Testis (tissue), 2 donors: ENCODE measurements at regions not wholly inside any gene's neighbourhood (a gene's known extent, or its start where the extent isn't known, plus 50 kb on each side); places are given as distances from the start of the nearest gene placed in this dataset.
A peak's percentile ranks its signal among the peaks of the same experiment; 100 is the strongest.

Experiments
- DNase-seq: peaks from one replicate; pipeline ENCODE4 v3.0.0-alpha.2; 2019
- H3K27ac ChIP-seq, 2 donors: fragments of 200-600 bp; sonication (generic); one replicate each; pipeline ENCODE4 v1.5.1; 2019
- H3K27me3 ChIP-seq: fragments of 200-600 bp; sonication (generic); one replicate; pipeline ENCODE4 v1.5.1; 2019
- H3K36me3 ChIP-seq: fragments of 200-600 bp; sonication (generic); one replicate; pipeline ENCODE4 v1.5.1; 2017; ENCODE audit warnings: low read depth; ENCODE audit errors: missing control alignments
- H3K4me1 ChIP-seq: fragments of 200-600 bp; sonication (generic); one replicate; pipeline ENCODE4 v1.5.1; 2019
- H3K4me3 ChIP-seq, 2 donors: fragments of 200-600 bp; sonication (generic); one replicate each; pipeline ENCODE4 v1.5.1; 2017 to 2019
- H3K9me3 ChIP-seq: fragments of 200-600 bp; sonication (generic); one replicate; pipeline ENCODE4 v1.5.1; 2017
- CTCF ChIP-seq, 3 experiments: fragments of 450-650 bp in 2 of 3; fragments of 200-600 bp in 1 of 3; sonication (generic) in 1 of 3; IDR thresholded peaks; one replicate each; pipeline ENCODE4 v1.5.1; 2016 to 2019; ENCODE audit warnings: antibody characterized with exemption in 3 of 3, mild to moderate bottlenecking in 2 of 3, moderate library complexity in 1 of 3
- POLR2A ChIP-seq: fragments of 450-650 bp; IDR thresholded peaks from one replicate; pipeline ENCODE4 v1.6.1; 2017; ENCODE audit warnings: antibody characterized with exemption, mild to moderate bottlenecking, moderate library complexity
- WGBS, 2 donors: methylation state at CpG; one replicate each; pipeline ENCODE4 v1.1.5; 2018; 5-methylcytosine and 5-hydroxymethylcytosine counted together
- intact Hi-C: fragments of 100-400 bp; cut with DNase I; formaldehyde crosslinking; loops from one replicate; pipeline ENCODE4 v1.15.1; 2023; ENCODE audit warnings: low total_unique reads

GRCh38 chr5:175325681-175326080 lies 118.3 kb downstream of the DRD1 start:
- DNase-seq, result no peak
- Histone ChIP-seq H3K36me3 (no peaks in the 10 kb centered on the region), H3K4me3 (no peak overlapping the region), H3K4me1 (no peaks in the 10 kb centered on the region), H3K27me3 (no peaks in the 10 kb centered on the region), H3K27ac (no peak overlapping the region), H3K9me3 (no peaks in the 10 kb centered on the region)
- intact Hi-C loops, result no loop called here
- TF ChIP-seq POLR2A (no peak), CTCF (IDR thresholded peaks at IDR 0.05) (no peak)

GRCh38 chr5:175321927-175322532 lies 122.0 kb downstream of the DRD1 start:
- no peak for TF ChIP-seq CTCF (IDR thresholded peaks at IDR 0.05)
- TF ChIP-seq POLR2A, result no peak
- intact Hi-C loops, result no loop called here
- 25 to 37% methylated on average over 3 of the region's 3 CpGs for WGBS, 2 donors
- Histone ChIP-seq H3K4me3 (no peak overlapping the region), H3K36me3 (no peaks in the 10 kb centered on the region), H3K27me3 (no peaks in the 10 kb centered on the region), H3K27ac (no peak overlapping the region), H3K4me1 (no peaks in the 10 kb centered on the region), H3K9me3 (no peaks in the 10 kb centered on the region)
- peak; percentile 22 for DNase-seq

GRCh38 chr5:175319199-175319598 lies 124.8 kb downstream of the DRD1 start:
- Histone ChIP-seq H3K27ac (no peak overlapping the region), H3K4me1 (no peaks in the 10 kb centered on the region), H3K4me3 (no peak overlapping the region), H3K27me3 (no peaks in the 10 kb centered on the region), H3K36me3 (no peaks in the 10 kb centered on the region), H3K9me3 (no peaks in the 10 kb centered on the region)
- intact Hi-C loops, result no loop called here
- WGBS, 2 donors, result 36 to 42% methylated on average over 2 of the region's 2 CpGs
- TF ChIP-seq CTCF (IDR thresholded peaks at IDR 0.05) (no peak), POLR2A (no peak)
- DNase-seq, result no peak

GRCh38 chr5:175317872-175318271 lies 126.1 kb downstream of the DRD1 start:
- H3K4me1 ChIP-seq, result no peaks in the 10 kb centered on the region
- no peak overlapping the region for H3K4me3 ChIP-seq
- no peaks in the 10 kb centered on the region for H3K36me3 ChIP-seq
- no peak overlapping the region for H3K27ac ChIP-seq
- H3K27me3 ChIP-seq, result no peaks in the 10 kb centered on the region
- H3K9me3 ChIP-seq, result no peaks in the 10 kb centered on the region
- intact Hi-C loops, result no loop called here
- no peak for DNase-seq
- no peak for TF ChIP-seq POLR2A
- TF ChIP-seq CTCF (IDR thresholded peaks at IDR 0.05), result no peak

- DNase-seq, result no peak
- H3K4me3 ChIP-seq, result no peak overlapping the region
- H3K27ac ChIP-seq, result no peak overlapping the region
- intact Hi-C loops, result no loop called here
- 80 to 90% methylated on average over 2 of the region's 2 CpGs for WGBS, 2 donors
- TF ChIP-seq CTCF (IDR thresholded peaks at IDR 0.05), result no peak
- TF ChIP-seq POLR2A, result no peak
- no peaks in the 10 kb centered on the region for H3K36me3 ChIP-seq
- no peaks in the 10 kb centered on the region for H3K4me1 ChIP-seq
- no peaks in the 10 kb centered on the region for H3K9me3 ChIP-seq
- H3K27me3 ChIP-seq, result no peaks in the 10 kb centered on the region
Measured at GRCh38 chr5:175309218-175309810, 134.7 kb downstream of the DRD1 start.
